IMR-90 (cell line): ENCODE measurements at regions not wholly inside any gene's neighbourhood (a gene's known extent, or its start where the extent isn't known, plus 50 kb on each side); places are given as distances from the start of the nearest gene placed in this dataset.

ENCODE experiments used
- BHLHE40 ChIP-seq: fragments of 150-350 bp; IDR thresholded peaks from 2 replicates; pipeline ENCODE4 v1.6.1; 2016; ENCODE audit warnings: mild to moderate bottlenecking, low read depth, low read length
- CEBPB ChIP-seq: IDR thresholded peaks from 2 replicates; pipeline ENCODE4 v1.6.1; 2012; ENCODE audit warnings: low read depth, low read length, improper control_type of control experiment
- FOS ChIP-seq: fragments of 150-350 bp; IDR thresholded peaks from 2 replicates; pipeline ENCODE4 v1.6.1; 2016; ENCODE audit warnings: low read depth, low read length
- MXI1 ChIP-seq: IDR thresholded peaks from 2 replicates; pipeline ENCODE4 v1.6.1; 2012; ENCODE audit warnings: low read depth, mild to moderate bottlenecking, low read length, moderate library complexity, borderline replicate concordance
- NFE2L2 ChIP-seq: fragments of 150-350 bp; IDR thresholded peaks from 2 replicates; pipeline ENCODE4 v1.6.1; 2016; ENCODE audit warnings: low read depth, mild to moderate bottlenecking, low read length
- POLR2A ChIP-seq: IDR thresholded peaks from 2 replicates; pipeline ENCODE4 v1.6.1; 2012; ENCODE audit warnings: mild to moderate bottlenecking, low read depth, low read length
- RAD21 ChIP-seq: IDR thresholded peaks from 2 replicates; pipeline ENCODE4 v1.6.1; 2012; ENCODE audit warnings: low read length, improper control_type of control experiment
- USF2 ChIP-seq: fragments of 150-350 bp; IDR thresholded peaks from 2 replicates; pipeline ENCODE4 v1.6.1; 2017; ENCODE audit warnings: mild to moderate bottlenecking, antibody characterized with exemption, low read length, low read depth
- TF ChIP-seq, protein P1 (sequence below): conservative IDR thresholded peaks from 2 replicates; pipeline ENCODE4 v1.5.1; 2012; ENCODE audit warnings: mild to moderate bottlenecking, low read depth, low read length, improper control_type of control experiment

DNA sequence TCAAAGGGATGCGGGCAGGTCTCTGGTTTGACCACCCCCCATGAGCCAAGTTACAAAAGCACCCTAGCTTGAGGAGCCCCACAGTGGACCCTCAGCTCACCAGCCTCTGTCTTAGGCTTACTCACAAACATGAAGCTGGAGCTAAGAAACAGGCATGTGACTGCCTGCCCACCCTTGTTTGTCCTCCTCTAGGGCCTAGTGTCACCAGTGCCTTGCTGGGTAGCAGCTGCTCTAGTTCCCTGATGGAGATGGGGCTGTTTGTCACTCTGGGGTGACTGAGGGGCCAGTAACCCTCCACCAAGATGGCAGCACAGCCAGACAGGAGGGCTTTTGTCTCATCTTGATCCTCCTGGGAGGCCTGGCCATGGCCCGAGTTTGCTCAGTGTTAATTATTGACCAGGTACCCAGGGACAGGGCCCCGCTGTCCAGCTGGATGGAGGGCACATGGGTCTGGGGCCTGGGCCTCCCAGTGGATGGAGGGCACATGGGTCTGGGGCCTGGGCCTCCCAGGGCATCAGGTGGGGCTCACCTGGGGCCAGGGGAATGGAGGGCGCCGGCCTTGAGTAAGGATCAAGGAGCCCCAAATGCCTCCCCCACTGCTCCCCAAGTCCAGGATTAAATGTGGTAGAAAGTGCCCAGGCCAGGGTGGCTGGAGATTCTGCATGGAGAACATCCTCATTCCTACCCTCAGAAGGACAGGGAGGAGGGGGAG lies 185.9 kb upstream of the HAAO start:
- TF ChIP-seq RAD21 (no peak), POLR2A (no peak), NFE2L2 (no peak), MXI1 (no peak), CEBPB (no peak), FOS (no peak), USF2 (no peak), BHLHE40 (no peak)
- TF ChIP-seq, protein P1, sequence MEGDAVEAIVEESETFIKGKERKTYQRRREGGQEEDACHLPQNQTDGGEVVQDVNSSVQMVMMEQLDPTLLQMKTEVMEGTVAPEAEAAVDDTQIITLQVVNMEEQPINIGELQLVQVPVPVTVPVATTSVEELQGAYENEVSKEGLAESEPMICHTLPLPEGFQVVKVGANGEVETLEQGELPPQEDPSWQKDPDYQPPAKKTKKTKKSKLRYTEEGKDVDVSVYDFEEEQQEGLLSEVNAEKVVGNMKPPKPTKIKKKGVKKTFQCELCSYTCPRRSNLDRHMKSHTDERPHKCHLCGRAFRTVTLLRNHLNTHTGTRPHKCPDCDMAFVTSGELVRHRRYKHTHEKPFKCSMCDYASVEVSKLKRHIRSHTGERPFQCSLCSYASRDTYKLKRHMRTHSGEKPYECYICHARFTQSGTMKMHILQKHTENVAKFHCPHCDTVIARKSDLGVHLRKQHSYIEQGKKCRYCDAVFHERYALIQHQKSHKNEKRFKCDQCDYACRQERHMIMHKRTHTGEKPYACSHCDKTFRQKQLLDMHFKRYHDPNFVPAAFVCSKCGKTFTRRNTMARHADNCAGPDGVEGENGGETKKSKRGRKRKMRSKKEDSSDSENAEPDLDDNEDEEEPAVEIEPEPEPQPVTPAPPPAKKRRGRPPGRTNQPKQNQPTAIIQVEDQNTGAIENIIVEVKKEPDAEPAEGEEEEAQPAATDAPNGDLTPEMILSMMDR, result no peak
